GM23338 (cell line): ENCODE measurements at regions not wholly inside any gene's neighbourhood (a gene's known extent, or its start where the extent isn't known, plus 50 kb on each side); places are given as distances from the start of the nearest gene placed in this dataset.

ENCODE experiments used
- CREB1 ChIP-seq: fragments of 250-450 bp; sonication (Bioruptor Pico); IDR thresholded peaks from 2 replicates; pipeline ENCODE4 v1.5.0; 2020; ENCODE audit warnings: low read depth, mild to moderate bottlenecking, moderate library complexity
- CTCF ChIP-seq, 2 experiments: fragments of 200-600 bp in 1 of 2; sonication (generic) in 1 of 2; conservative IDR thresholded peaks; 2 replicates each; pipeline versions ENCODE4 v1.5.1 to v1.6.1; 2016 to 2017; ENCODE audit warnings: antibody characterized with exemption in 2 of 2, low read depth in 2 of 2, mild to moderate bottlenecking in 2 of 2, moderate library complexity in 1 of 2
- NANOG ChIP-seq: IDR thresholded peaks from 2 replicates; pipeline ENCODE4 v1.6.1; 2016; ENCODE audit warnings: antibody characterized with exemption, borderline replicate concordance
- STAT1 ChIP-seq: IDR thresholded peaks from one replicate; pipeline ENCODE4 v1.6.1; 2016; ENCODE audit warnings: antibody characterized with exemption; ENCODE audit not compliant: unreplicated experiment
- ZNF114 ChIP-seq: fragments of 250-450 bp; sonication (Bioruptor Pico); IDR thresholded peaks from 2 replicates; pipeline ENCODE4 v1.5.0; 2020; ENCODE audit warnings: mild to moderate bottlenecking, moderate library complexity
- TF ChIP-seq, protein P1 (sequence below): fragments of 250-450 bp; sonication (Bioruptor Pico); IDR thresholded peaks from 2 replicates; pipeline ENCODE4 v1.5.0; 2020; ENCODE audit warnings: mild to moderate bottlenecking, moderate library complexity
- TF ChIP-seq, protein P2 (sequence below): IDR thresholded peaks from one replicate; pipeline ENCODE4 v1.6.1; 2018; ENCODE audit warnings: antibody characterized with exemption; ENCODE audit not compliant: unreplicated experiment

- TF ChIP-seq, protein P1, sequence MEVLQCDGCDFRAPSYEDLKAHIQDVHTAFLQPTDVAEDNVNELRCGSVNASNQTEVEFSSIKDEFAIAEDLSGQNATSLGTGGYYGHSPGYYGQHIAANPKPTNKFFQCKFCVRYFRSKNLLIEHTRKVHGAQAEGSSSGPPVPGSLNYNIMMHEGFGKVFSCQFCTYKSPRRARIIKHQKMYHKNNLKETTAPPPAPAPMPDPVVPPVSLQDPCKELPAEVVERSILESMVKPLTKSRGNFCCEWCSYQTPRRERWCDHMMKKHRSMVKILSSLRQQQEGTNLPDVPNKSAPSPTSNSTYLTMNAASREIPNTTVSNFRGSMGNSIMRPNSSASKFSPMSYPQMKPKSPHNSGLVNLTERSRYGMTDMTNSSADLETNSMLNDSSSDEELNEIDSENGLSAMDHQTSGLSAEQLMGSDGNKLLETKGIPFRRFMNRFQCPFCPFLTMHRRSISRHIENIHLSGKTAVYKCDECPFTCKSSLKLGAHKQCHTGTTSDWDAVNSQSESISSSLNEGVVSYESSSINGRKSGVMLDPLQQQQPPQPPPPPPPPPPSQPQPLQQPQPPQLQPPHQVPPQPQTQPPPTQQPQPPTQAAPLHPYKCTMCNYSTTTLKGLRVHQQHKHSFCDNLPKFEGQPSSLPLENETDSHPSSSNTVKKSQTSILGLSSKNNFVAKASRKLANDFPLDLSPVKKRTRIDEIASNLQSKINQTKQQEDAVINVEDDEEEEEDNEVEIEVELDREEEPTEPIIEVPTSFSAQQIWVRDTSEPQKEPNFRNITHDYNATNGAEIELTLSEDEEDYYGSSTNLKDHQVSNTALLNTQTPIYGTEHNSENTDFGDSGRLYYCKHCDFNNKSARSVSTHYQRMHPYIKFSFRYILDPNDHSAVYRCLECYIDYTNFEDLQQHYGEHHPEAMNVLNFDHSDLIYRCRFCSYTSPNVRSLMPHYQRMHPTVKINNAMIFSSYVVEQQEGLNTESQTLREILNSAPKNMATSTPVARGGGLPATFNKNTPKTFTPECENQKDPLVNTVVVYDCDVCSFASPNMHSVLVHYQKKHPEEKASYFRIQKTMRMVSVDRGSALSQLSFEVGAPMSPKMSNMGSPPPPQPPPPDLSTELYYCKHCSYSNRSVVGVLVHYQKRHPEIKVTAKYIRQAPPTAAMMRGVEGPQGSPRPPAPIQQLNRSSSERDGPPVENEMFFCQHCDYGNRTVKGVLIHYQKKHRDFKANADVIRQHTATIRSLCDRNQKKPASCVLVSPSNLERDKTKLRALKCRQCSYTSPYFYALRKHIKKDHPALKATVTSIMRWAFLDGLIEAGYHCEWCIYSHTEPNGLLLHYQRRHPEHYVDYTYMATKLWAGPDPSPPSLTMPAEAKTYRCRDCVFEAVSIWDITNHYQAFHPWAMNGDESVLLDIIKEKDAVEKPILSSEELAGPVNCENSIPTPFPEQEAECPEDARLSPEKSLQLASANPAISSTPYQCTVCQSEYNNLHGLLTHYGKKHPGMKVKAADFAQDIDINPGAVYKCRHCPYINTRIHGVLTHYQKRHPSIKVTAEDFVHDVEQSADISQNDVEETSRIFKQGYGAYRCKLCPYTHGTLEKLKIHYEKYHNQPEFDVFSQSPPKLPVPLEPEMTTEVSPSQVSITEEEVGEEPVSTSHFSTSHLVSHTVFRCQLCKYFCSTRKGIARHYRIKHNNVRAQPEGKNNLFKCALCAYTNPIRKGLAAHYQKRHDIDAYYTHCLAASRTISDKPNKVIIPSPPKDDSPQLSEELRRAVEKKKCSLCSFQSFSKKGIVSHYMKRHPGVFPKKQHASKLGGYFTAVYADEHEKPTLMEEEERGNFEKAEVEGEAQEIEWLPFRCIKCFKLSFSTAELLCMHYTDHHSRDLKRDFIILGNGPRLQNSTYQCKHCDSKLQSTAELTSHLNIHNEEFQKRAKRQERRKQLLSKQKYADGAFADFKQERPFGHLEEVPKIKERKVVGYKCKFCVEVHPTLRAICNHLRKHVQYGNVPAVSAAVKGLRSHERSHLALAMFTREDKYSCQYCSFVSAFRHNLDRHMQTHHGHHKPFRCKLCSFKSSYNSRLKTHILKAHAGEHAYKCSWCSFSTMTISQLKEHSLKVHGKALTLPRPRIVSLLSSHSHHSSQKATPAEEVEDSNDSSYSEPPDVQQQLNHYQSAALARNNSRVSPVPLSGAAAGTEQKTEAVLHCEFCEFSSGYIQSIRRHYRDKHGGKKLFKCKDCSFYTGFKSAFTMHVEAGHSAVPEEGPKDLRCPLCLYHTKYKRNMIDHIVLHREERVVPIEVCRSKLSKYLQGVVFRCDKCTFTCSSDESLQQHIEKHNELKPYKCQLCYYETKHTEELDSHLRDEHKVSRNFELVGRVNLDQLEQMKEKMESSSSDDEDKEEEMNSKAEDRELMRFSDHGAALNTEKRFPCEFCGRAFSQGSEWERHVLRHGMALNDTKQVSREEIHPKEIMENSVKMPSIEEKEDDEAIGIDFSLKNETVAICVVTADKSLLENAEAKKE (CRISPR knock-in tag): no peak
- TF ChIP-seq ZNF114 (no peak), NANOG (no peak), CTCF (conservative IDR thresholded peaks at IDR 0.05; ENCODE audit: low read depth in 2 of 2) (no peak), STAT1 (no peak), CREB1 (CRISPR knock-in tag) (no peak)
- TF ChIP-seq, protein P2, sequence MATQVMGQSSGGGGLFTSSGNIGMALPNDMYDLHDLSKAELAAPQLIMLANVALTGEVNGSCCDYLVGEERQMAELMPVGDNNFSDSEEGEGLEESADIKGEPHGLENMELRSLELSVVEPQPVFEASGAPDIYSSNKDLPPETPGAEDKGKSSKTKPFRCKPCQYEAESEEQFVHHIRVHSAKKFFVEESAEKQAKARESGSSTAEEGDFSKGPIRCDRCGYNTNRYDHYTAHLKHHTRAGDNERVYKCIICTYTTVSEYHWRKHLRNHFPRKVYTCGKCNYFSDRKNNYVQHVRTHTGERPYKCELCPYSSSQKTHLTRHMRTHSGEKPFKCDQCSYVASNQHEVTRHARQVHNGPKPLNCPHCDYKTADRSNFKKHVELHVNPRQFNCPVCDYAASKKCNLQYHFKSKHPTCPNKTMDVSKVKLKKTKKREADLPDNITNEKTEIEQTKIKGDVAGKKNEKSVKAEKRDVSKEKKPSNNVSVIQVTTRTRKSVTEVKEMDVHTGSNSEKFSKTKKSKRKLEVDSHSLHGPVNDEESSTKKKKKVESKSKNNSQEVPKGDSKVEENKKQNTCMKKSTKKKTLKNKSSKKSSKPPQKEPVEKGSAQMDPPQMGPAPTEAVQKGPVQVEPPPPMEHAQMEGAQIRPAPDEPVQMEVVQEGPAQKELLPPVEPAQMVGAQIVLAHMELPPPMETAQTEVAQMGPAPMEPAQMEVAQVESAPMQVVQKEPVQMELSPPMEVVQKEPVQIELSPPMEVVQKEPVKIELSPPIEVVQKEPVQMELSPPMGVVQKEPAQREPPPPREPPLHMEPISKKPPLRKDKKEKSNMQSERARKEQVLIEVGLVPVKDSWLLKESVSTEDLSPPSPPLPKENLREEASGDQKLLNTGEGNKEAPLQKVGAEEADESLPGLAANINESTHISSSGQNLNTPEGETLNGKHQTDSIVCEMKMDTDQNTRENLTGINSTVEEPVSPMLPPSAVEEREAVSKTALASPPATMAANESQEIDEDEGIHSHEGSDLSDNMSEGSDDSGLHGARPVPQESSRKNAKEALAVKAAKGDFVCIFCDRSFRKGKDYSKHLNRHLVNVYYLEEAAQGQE: no peak
Measured at GRCh38 chr11:134585666-134586610, 173.9 kb upstream of the B3GAT1 start (continued).
